ENCODE measurements at regions not wholly inside any gene's neighbourhood (a gene's known extent, or its start where the extent isn't known, plus 50 kb on each side); places are given as distances from the start of the nearest gene placed in this dataset.
A peak's percentile ranks its signal among the peaks of the same experiment; 100 is the strongest.

GRCh38 chr6:4671587-4672115 lies 104.6 kb upstream of the CDYL start:
- Histone ChIP-seq H3K9me3 (ENCODE audit: low read depth, low read length) (no peaks in the 10 kb centered on the region), H3K4me3 (ENCODE audit: insufficient read depth, low read length) (no peak overlapping the region), H3K36me3 (ENCODE audit: insufficient read depth, low read length) (no peaks in the 10 kb centered on the region), H3K27ac (ENCODE audit: low read depth, low read length) (no peak overlapping the region), H3K4me1 (ENCODE audit: insufficient read depth, low read length) (peaks cover 9% of the 10 kb centered on the region), H3K79me2 (ENCODE audit: insufficient read depth, low read length) (no peaks in the 10 kb centered on the region), H3K27me3 (ENCODE audit: insufficient read depth, low read length) (peaks cover 14% of the 10 kb centered on the region), H2AFZ (ENCODE audit: low read length) (no peak overlapping the region), H3K4me2 (ENCODE audit: insufficient read depth, low read length) (no peak overlapping the region), H4K20me1 (ENCODE audit: insufficient read depth, low read length) (no peaks in the 10 kb centered on the region)
- DNase-seq (ENCODE audit: insufficient read length, low spot score, missing footprints): peak; percentile 34
- TF ChIP-seq CTCF (IDR thresholded peaks at IDR 0.05; ENCODE audit: extremely low read depth, low read depth, low read length): no peak

GRCh38 chr6:4670824-4671409 lies 105.3 kb upstream of the CDYL start:
- no peaks in the 10 kb centered on the region for H3K9me3 ChIP-seq (ENCODE audit: low read depth, low read length)
- peaks cover 14% of the 10 kb centered on the region for H3K27me3 ChIP-seq (ENCODE audit: insufficient read depth, low read length)
- H3K4me2 ChIP-seq (ENCODE audit: insufficient read depth, low read length): no peak overlapping the region
- H3K36me3 ChIP-seq (ENCODE audit: insufficient read depth, low read length): no peaks in the 10 kb centered on the region
- TF ChIP-seq CTCF (IDR thresholded peaks at IDR 0.05; ENCODE audit: extremely low read depth, low read depth, low read length): no peak
- H4K20me1 ChIP-seq (ENCODE audit: insufficient read depth, low read length): no peaks in the 10 kb centered on the region
- H3K4me3 ChIP-seq (ENCODE audit: insufficient read depth, low read length): no peak overlapping the region
- H2AFZ ChIP-seq (ENCODE audit: low read length): no peak overlapping the region
- no peak for DNase-seq (ENCODE audit: insufficient read length, low spot score, missing footprints)
- peaks cover 15% of the 10 kb centered on the region for H3K4me1 ChIP-seq (ENCODE audit: insufficient read depth, low read length)
- H3K79me2 ChIP-seq (ENCODE audit: insufficient read depth, low read length): no peaks in the 10 kb centered on the region
- H3K27ac ChIP-seq (ENCODE audit: low read depth, low read length): no peak overlapping the region

DNA sequence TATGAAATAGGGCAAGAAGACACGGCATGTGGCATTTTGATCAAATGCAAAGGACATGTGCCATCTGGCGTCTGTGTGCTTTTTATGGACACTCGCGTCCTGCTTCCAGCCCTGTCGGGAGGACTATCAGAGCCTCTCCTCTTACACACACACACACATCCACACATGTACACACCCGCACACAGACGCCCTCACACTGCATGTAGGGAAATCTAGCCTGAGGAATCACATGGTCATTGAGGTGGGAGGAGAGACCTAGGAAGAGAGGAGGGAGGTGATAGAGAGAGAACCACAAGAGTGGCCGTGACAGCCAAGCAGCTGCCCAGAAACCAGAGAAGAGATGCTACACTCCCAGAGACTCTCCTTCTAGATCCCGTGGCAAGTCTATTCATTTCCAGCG lies 105.9 kb upstream of the CDYL start:
- peaks cover 22% of the 10 kb centered on the region for H3K4me1 ChIP-seq (ENCODE audit: insufficient read depth, low read length)
- H4K20me1 ChIP-seq (ENCODE audit: insufficient read depth, low read length): no peaks in the 10 kb centered on the region
- no peak overlapping the region for H2AFZ ChIP-seq (ENCODE audit: low read length)
- no peak for DNase-seq (ENCODE audit: insufficient read length, low spot score, missing footprints)
- no peaks in the 10 kb centered on the region for H3K9me3 ChIP-seq (ENCODE audit: low read depth, low read length)
- H3K27me3 ChIP-seq (ENCODE audit: insufficient read depth, low read length): peaks cover 14% of the 10 kb centered on the region
- no peak overlapping the region for H3K4me3 ChIP-seq (ENCODE audit: insufficient read depth, low read length)
- no peaks in the 10 kb centered on the region for H3K36me3 ChIP-seq (ENCODE audit: insufficient read depth, low read length)
- H3K27ac ChIP-seq (ENCODE audit: low read depth, low read length): no peak overlapping the region
- TF ChIP-seq CTCF (IDR thresholded peaks at IDR 0.05; ENCODE audit: extremely low read depth, low read depth, low read length): no peak
- H3K4me2 ChIP-seq (ENCODE audit: insufficient read depth, low read length): no peak overlapping the region
- no peaks in the 10 kb centered on the region for H3K79me2 ChIP-seq (ENCODE audit: insufficient read depth, low read length)

- DNase-seq (ENCODE audit: insufficient read length, low spot score, missing footprints): peak; percentile 68
- Histone ChIP-seq H3K27ac (ENCODE audit: low read depth, low read length) (no peak overlapping the region), H3K79me2 (ENCODE audit: insufficient read depth, low read length) (no peaks in the 10 kb centered on the region), H4K20me1 (ENCODE audit: insufficient read depth, low read length) (no peaks in the 10 kb centered on the region), H2AFZ (ENCODE audit: low read length) (no peak overlapping the region), H3K9me3 (ENCODE audit: low read depth, low read length) (no peaks in the 10 kb centered on the region), H3K27me3 (ENCODE audit: insufficient read depth, low read length) (peaks cover 1% of the 10 kb centered on the region), H3K4me2 (ENCODE audit: insufficient read depth, low read length) (no peak overlapping the region), H3K4me1 (ENCODE audit: insufficient read depth, low read length) (peaks cover 38% of the 10 kb centered on the region), H3K4me3 (ENCODE audit: insufficient read depth, low read length) (no peak overlapping the region), H3K36me3 (ENCODE audit: insufficient read depth, low read length) (no peaks in the 10 kb centered on the region)
- TF ChIP-seq CTCF (IDR thresholded peaks at IDR 0.05; ENCODE audit: extremely low read depth, low read depth, low read length): no peak
Observed at GRCh38 chr6:4668271-4669179, 107.7 kb upstream of the CDYL start.
